Bronchial epithelial cell (primary cell): ENCODE measurements at regions not wholly inside any gene's neighbourhood (a gene's known extent, or its start where the extent isn't known, plus 50 kb on each side); places are given as distances from the start of the nearest gene placed in this dataset.
"Not testable (repeated sequence)": the region's sequence is repeated elsewhere in the genome, so short reads cannot be mapped to it uniquely, and the experiment has no call there.

Experiments
- DNase-seq: peaks from one replicate; pipeline ENCODE4 v3.0.0-alpha.2; 2010; ENCODE audit warnings: low read depth
- FAIRE-seq: peaks from 2 replicates; lab custom pipeline; 2011; peaks lifted over from hg19 to GRCh38; lab: Jason Lieb, UNC
- H3K27me3 ChIP-seq: 2 replicates; pipeline ENCODE4 v1.5.1; 2011; ENCODE audit warnings: low read length; ENCODE audit not compliant: control insufficient read depth, insufficient read depth
- H3K36me3 ChIP-seq: 2 replicates; pipeline ENCODE4 v1.5.1; 2011; ENCODE audit warnings: low read length; ENCODE audit not compliant: control insufficient read depth, insufficient read depth
- H3K4me3 ChIP-seq: 2 replicates; pipeline ENCODE4 v1.5.1; 2011; ENCODE audit warnings: mild to moderate bottlenecking, low read depth, low read length, control low read depth
- CTCF ChIP-seq: IDR thresholded peaks from 2 replicates; pipeline ENCODE4 v1.5.1; 2011; ENCODE audit warnings: mild to moderate bottlenecking, moderate library complexity, low read length, control low read depth, inconsistent platforms; ENCODE audit not compliant: insufficient read depth, severe bottlenecking

GRCh38 chr6:113370508-113371502, 486.3 kb upstream of the MARCKS start:
- Histone ChIP-seq H3K27me3 (no peaks in the 10 kb centered on the region), H3K36me3 (no peaks in the 10 kb centered on the region), H3K4me3 (no peak overlapping the region)
- TF ChIP-seq CTCF, result no peak
- no peak for DNase-seq
- no peak for FAIRE-seq

GRCh38 chr6:113375466-113375865, 481.7 kb upstream of the MARCKS start:
- H3K27me3 ChIP-seq, H3K4me3 ChIP-seq, H3K36me3 ChIP-seq, FAIRE-seq: not testable (repeated sequence)
- peak; percentile 58 for DNase-seq

- H3K36me3 ChIP-seq, result no peaks in the 10 kb centered on the region
- TF ChIP-seq CTCF, result no peak
- FAIRE-seq (no peak), DNase-seq (peak; percentile 63)
- no peaks in the 10 kb centered on the region for H3K27me3 ChIP-seq
- H3K4me3 ChIP-seq, result no peak overlapping the region
These were observed 480.9 kb upstream of the MARCKS start for GRCh38 chr6:113375950-113376846.

- DNase-seq (no peak), FAIRE-seq (no peak)
- no peaks in the 10 kb centered on the region for H3K36me3 ChIP-seq
- no peak overlapping the region for H3K4me3 ChIP-seq
- H3K27me3 ChIP-seq, result no peaks in the 10 kb centered on the region
- no peak for TF ChIP-seq CTCF
These were observed 480.3 kb upstream of the MARCKS start for GRCh38 chr6:113376847-113377165.

GRCh38 chr6:113377362-113377942, 479.7 kb upstream of the MARCKS start:
- no peak for FAIRE-seq
- TF ChIP-seq CTCF, result no peak
- Histone ChIP-seq H3K36me3 (no peaks in the 10 kb centered on the region), H3K4me3 (no peak overlapping the region), H3K27me3 (no peaks in the 10 kb centered on the region)
- DNase-seq, result no peak

GRCh38 chr6:113380591-113380990, 476.6 kb upstream of the MARCKS start:
- no peak for FAIRE-seq
- H3K36me3 ChIP-seq, result no peaks in the 10 kb centered on the region
- no peak overlapping the region for H3K4me3 ChIP-seq

More at GRCh38 chr6:113380591-113380990, 476.6 kb upstream of the MARCKS start:
- no peaks in the 10 kb centered on the region for H3K27me3 ChIP-seq
- TF ChIP-seq CTCF, result no peak
- no peak for DNase-seq
